ENCODE measurements at regions not wholly inside any gene's neighbourhood (a gene's known extent, or its start where the extent isn't known, plus 50 kb on each side); places are given as distances from the start of the nearest gene placed in this dataset.

DNA sequence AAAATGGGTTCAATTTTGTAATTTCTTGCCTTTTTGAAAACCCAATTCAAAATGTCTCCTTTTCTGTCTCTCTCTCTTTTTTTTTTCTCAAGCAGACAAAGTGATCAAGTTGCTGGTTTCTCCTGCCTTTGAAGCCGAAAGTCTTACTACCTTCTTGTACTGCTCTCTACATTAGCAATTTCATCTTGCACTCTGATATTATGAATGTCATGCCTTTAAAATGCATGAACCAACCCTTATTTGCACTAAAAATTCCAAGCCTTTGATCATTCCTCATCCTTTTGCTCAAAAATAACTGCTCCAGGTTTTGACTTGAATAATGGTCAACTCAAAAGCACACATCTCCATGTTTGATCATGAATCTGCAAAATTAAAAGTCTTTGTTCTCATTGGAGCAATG is 125.2 kb downstream of the CETN3 start:
- Histone ChIP-seq H3K9me2 (ENCODE audit: insufficient read depth) (no peaks in the 10 kb centered on the region), H4K20me1 (ENCODE audit: insufficient read depth) (no peaks in the 10 kb centered on the region), H3K27me3 (replicated peaks; ENCODE audit: insufficient read depth) (no peaks in the 10 kb centered on the region; the same call in 1 of the 2 replicates), H3K79me2 (ENCODE audit: insufficient read depth) (no peaks in the 10 kb centered on the region), H3F3A (ENCODE audit: insufficient read depth) (no peaks in the 10 kb centered on the region), H3K36me3 (ENCODE audit: low read depth) (no peaks in the 10 kb centered on the region), H3K4me2 (ENCODE audit: unreplicated experiment) (no peak overlapping the region), H2AFZ (no peak overlapping the region), H3K9me3 (ENCODE audit: low read depth) (no peaks in the 10 kb centered on the region), H3K27ac (no peak overlapping the region), H3K9ac (no peak overlapping the region), H3K4me1 (ENCODE audit: insufficient read depth) (no peaks in the 10 kb centered on the region), H3K4me3 (no peak overlapping the region)
- DNase-seq: no peak
- in situ Hi-C loops (cut with MboI): no loop called here
- no peak for TF ChIP-seq EZH2phosphoT487 (IDR thresholded peaks at IDR 0.05; ENCODE audit: insufficient read depth, low read depth)
- TF ChIP-seq EZH2 (IDR thresholded peaks at IDR 0.05; ENCODE audit: insufficient read depth, poor library complexity, severe bottlenecking): no peak
- WGBS, 2 experiments (ENCODE audit: low coverage in 1 of 2, low lambda C conversion rate in 2 of 2, missing lambda C conversion rate in 2 of 2): 83 to 84% methylated on average over 1 of the region's 1 CpG

DNA sequence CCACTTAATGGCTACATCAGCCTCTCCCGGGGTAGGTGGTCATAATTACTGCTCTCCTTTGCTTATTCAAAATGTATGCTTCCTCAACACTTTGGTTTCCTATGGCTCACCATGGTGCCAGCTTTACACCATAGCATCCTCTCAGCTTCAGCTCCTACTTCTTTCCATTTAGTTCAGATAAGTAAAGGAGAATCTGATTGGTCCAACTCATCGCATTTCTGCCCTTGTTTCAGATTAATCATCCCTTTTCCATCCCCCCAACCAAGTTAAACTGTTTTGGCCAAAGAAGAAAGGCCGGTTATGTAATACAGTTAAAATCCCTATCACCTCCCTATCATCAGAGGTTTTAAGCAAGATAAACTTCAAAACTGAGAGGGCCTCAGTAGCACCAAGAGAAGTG is 130.5 kb downstream of the CETN3 start:
- Histone ChIP-seq H3K9me2 (ENCODE audit: insufficient read depth) (no peaks in the 10 kb centered on the region), H3K4me3 (no peak overlapping the region), H3K9me3 (ENCODE audit: low read depth) (no peaks in the 10 kb centered on the region), H2AFZ (no peak overlapping the region), H3K4me1 (ENCODE audit: insufficient read depth) (no peaks in the 10 kb centered on the region), H3F3A (ENCODE audit: insufficient read depth) (no peaks in the 10 kb centered on the region), H3K9ac (no peak overlapping the region), H4K20me1 (ENCODE audit: insufficient read depth) (no peaks in the 10 kb centered on the region), H3K79me2 (ENCODE audit: insufficient read depth) (no peaks in the 10 kb centered on the region), H3K27me3 (replicated peaks; ENCODE audit: insufficient read depth) (no peaks in the 10 kb centered on the region; the same call in 1 of the 2 replicates), H3K36me3 (ENCODE audit: low read depth) (no peaks in the 10 kb centered on the region), H3K27ac (no peak overlapping the region), H3K4me2 (ENCODE audit: unreplicated experiment) (no peak overlapping the region)
- in situ Hi-C loops (cut with MboI): no loop called here
- TF ChIP-seq EZH2phosphoT487 (IDR thresholded peaks at IDR 0.05; ENCODE audit: insufficient read depth, low read depth) (no peak), EZH2 (IDR thresholded peaks at IDR 0.05; ENCODE audit: insufficient read depth, poor library complexity, severe bottlenecking) (no peak)
- 68 to 69% methylated on average over 3 of the region's 3 CpGs for WGBS, 2 experiments (ENCODE audit: low coverage in 1 of 2, low lambda C conversion rate in 2 of 2, missing lambda C conversion rate in 2 of 2)
- peak; percentile 4 for DNase-seq

DNA sequence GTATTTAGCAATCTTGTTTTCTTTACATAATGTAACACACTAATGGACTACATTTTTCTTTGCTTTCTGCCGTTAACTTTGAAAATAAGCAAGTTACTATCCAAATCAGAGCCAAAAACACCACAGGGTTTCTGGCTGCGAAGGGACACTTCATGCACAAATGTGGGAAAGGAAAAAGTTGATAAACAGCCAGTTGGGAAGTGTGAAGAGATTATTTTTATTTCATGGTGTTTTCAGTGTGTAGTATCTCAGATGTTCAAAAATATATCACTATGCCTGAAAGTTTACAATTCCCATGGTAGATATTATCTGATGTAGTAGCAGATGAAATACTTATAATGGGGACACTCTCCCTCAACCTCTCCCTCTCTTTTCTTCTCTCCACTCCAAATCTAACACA is 135.3 kb downstream of the CETN3 start:
- H3K27me3 ChIP-seq (replicated peaks; ENCODE audit: insufficient read depth): no peaks in the 10 kb centered on the region
- H3K27ac ChIP-seq: no peak overlapping the region
- no peaks in the 10 kb centered on the region for H3K9me2 ChIP-seq (ENCODE audit: insufficient read depth)
- H3K4me2 ChIP-seq (ENCODE audit: unreplicated experiment): no peak overlapping the region
- no peaks in the 10 kb centered on the region for H3K79me2 ChIP-seq (ENCODE audit: insufficient read depth)
- no peak overlapping the region for H2AFZ ChIP-seq
- H3K9me3 ChIP-seq (ENCODE audit: low read depth): no peaks in the 10 kb centered on the region
- no peak for TF ChIP-seq EZH2phosphoT487 (IDR thresholded peaks at IDR 0.05; ENCODE audit: insufficient read depth, low read depth)
- TF ChIP-seq EZH2 (IDR thresholded peaks at IDR 0.05; ENCODE audit: insufficient read depth, poor library complexity, severe bottlenecking): no peak
- no peak overlapping the region for H3K4me3 ChIP-seq
- H3K4me1 ChIP-seq (ENCODE audit: insufficient read depth): no peaks in the 10 kb centered on the region
- no peak for DNase-seq
- H4K20me1 ChIP-seq (ENCODE audit: insufficient read depth): no peaks in the 10 kb centered on the region
- no peaks in the 10 kb centered on the region for H3K36me3 ChIP-seq (ENCODE audit: low read depth)
- no peaks in the 10 kb centered on the region for H3F3A ChIP-seq (ENCODE audit: insufficient read depth)
- in situ Hi-C loops (cut with MboI): loop anchor here (25.0 kb wide), 2 partner anchors 1387 to 1562 kb away; partner anchors contain the start of gene MEF2C
- WGBS, 2 experiments (ENCODE audit: low coverage in 1 of 2, low lambda C conversion rate in 2 of 2, missing lambda C conversion rate in 2 of 2): 30 to 32% methylated on average over 2 of the region's 2 CpGs
- H3K9ac ChIP-seq: no peak overlapping the region

DNA sequence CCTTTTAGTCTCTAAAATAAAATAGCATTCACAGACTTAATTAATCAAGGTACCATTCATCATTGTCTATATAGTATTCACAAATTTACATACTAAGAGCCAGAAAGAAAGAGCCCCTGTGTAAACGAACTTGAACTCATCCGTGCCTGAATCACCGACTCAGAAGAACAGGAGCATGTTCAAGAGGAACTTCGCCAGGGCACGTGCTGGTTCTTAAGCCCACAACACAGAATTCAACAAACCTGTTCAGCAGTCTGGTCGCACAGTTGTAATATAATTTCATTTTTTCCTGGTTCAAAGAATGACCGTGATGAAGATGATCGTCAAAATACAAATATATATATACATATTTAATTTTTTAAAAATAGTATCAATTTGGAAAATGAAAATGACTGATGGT is 141.9 kb downstream of the CETN3 start:
- Histone ChIP-seq H3K9me3 (ENCODE audit: low read depth) (no peaks in the 10 kb centered on the region), H2AFZ (no peak overlapping the region), H3K4me3 (no peak overlapping the region), H3K4me1 (ENCODE audit: insufficient read depth) (no peaks in the 10 kb centered on the region), H3K4me2 (ENCODE audit: unreplicated experiment) (no peak overlapping the region), H3K9me2 (ENCODE audit: insufficient read depth) (no peaks in the 10 kb centered on the region), H3K9ac (no peak overlapping the region), H3F3A (ENCODE audit: insufficient read depth) (no peaks in the 10 kb centered on the region), H3K79me2 (ENCODE audit: insufficient read depth) (no peaks in the 10 kb centered on the region), H3K27ac (no peak overlapping the region), H4K20me1 (ENCODE audit: insufficient read depth) (no peaks in the 10 kb centered on the region), H3K27me3 (replicated peaks; ENCODE audit: insufficient read depth) (no peaks in the 10 kb centered on the region), H3K36me3 (ENCODE audit: low read depth) (no peaks in the 10 kb centered on the region)
- no peak for TF ChIP-seq EZH2phosphoT487 (IDR thresholded peaks at IDR 0.05; ENCODE audit: insufficient read depth, low read depth)
- TF ChIP-seq EZH2 (IDR thresholded peaks at IDR 0.05; ENCODE audit: insufficient read depth, poor library complexity, severe bottlenecking): no peak
- no peak for DNase-seq
- WGBS, 2 experiments (ENCODE audit: low coverage in 1 of 2, low lambda C conversion rate in 2 of 2, missing lambda C conversion rate in 2 of 2): 85 to 88% methylated on average over 8 of the region's 8 CpGs
- in situ Hi-C loops (cut with MboI): loop anchor here (25.0 kb wide), 2 partner anchors 1380 to 1555 kb away; partner anchors contain the start of gene MEF2C

DNA sequence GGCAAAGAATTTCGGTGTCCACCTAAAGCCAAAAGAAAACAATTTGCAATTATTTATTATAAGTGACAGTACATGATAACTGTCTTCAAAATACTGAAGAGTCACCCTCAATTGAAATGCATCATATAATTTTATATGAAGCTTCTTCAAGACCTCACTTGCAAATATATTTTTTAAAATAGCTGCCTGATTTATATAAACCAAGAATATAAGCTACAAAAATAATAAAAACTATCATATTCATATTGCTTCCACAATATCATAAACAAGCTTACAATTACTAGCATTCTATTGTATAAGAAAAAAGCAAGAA is 144.1 kb downstream of the CETN3 start:
- Histone ChIP-seq H4K20me1 (ENCODE audit: insufficient read depth) (no peaks in the 10 kb centered on the region), H3K4me3 (no peak overlapping the region), H3K27ac (no peak overlapping the region), H3K27me3 (replicated peaks; ENCODE audit: insufficient read depth) (no peaks in the 10 kb centered on the region), H3K4me2 (ENCODE audit: unreplicated experiment) (no peak overlapping the region), H3K4me1 (ENCODE audit: insufficient read depth) (no peaks in the 10 kb centered on the region), H3K36me3 (ENCODE audit: low read depth) (no peaks in the 10 kb centered on the region), H2AFZ (no peak overlapping the region), H3K9me2 (ENCODE audit: insufficient read depth) (no peaks in the 10 kb centered on the region), H3F3A (ENCODE audit: insufficient read depth) (no peaks in the 10 kb centered on the region), H3K79me2 (ENCODE audit: insufficient read depth) (no peaks in the 10 kb centered on the region), H3K9me3 (ENCODE audit: low read depth) (no peaks in the 10 kb centered on the region), H3K9ac (no peak overlapping the region)
- TF ChIP-seq EZH2phosphoT487 (IDR thresholded peaks at IDR 0.05; ENCODE audit: insufficient read depth, low read depth) (no peak), EZH2 (IDR thresholded peaks at IDR 0.05; ENCODE audit: insufficient read depth, poor library complexity, severe bottlenecking) (no peak)
- in situ Hi-C loops (cut with MboI): loop anchor here (25.0 kb wide), 2 partner anchors 1378 to 1553 kb away; partner anchors contain the start of gene MEF2C
- WGBS, 2 experiments (ENCODE audit: low coverage in 1 of 2, low lambda C conversion rate in 2 of 2, missing lambda C conversion rate in 2 of 2): 0% methylated on average over 1 of the region's 1 CpG
- DNase-seq: no peak
